ENCODE measurements at regions not wholly inside any gene's neighbourhood (a gene's known extent, or its start where the extent isn't known, plus 50 kb on each side); places are given as distances from the start of the nearest gene placed in this dataset.

- H3K4me3 Mint-ChIP-seq = no peak overlapping the region
- no peaks in the 10 kb centered on the region for H3K4me1 Mint-ChIP-seq (ENCODE audit: low read depth)
Observed at GRCh38 chr4:138734746-138735145, 280.8 kb upstream of the NOCT start.

GRCh38 chr4:138728566-138728965 is 287.0 kb upstream of the NOCT start:
- H3K4me3 Mint-ChIP-seq = no peak overlapping the region
- H3K27ac ChIP-seq (ENCODE audit: low read depth in 1 of 2, low read length in 2 of 2) = no peak overlapping the region
- H3K4me3 ChIP-seq (ENCODE audit: low read length) = no peak overlapping the region
- ATAC-seq (ENCODE audit: poor library complexity) (no peak), DNase-seq (no peak)
- POLR2A ChIA-PET = no interaction called here
- H3K36me3 ChIP-seq (ENCODE audit: insufficient read depth, low read length) = no peaks in the 10 kb centered on the region
- H3K27me3 Mint-ChIP-seq = peaks cover 20% of the 10 kb centered on the region
- no peaks in the 10 kb centered on the region for H3K4me1 Mint-ChIP-seq (ENCODE audit: low read depth)
- H3K36me3 Mint-ChIP-seq (ENCODE audit: low read depth) = no peaks in the 10 kb centered on the region
- H3K27me3 ChIP-seq (ENCODE audit: control insufficient read depth in 1 of 2, insufficient read depth in 2 of 2, low read length in 2 of 2) = no peaks in the 10 kb centered on the region
- no peaks in the 10 kb centered on the region for H3K4me1 ChIP-seq (ENCODE audit: insufficient read depth, low read length)
- CTCF ChIA-PET = no interaction called here
- H3K9me3 Mint-ChIP-seq = no peaks in the 10 kb centered on the region
- intact Hi-C loops (cut with DNase I, micrococcal nuclease) = no loop called here
- H3K9me3 ChIP-seq (ENCODE audit: control insufficient read depth in 1 of 2, insufficient read depth in 1 of 2, low read length in 2 of 2) = no peaks in the 10 kb centered on the region
- TF ChIP-seq CTCF (IDR thresholded peaks at IDR 0.05) = no peak
- H3K27ac Mint-ChIP-seq = no peak overlapping the region

More at GRCh38 chr4:138734746-138735145, 280.8 kb upstream of the NOCT start:
- TF ChIP-seq CTCF (IDR thresholded peaks at IDR 0.05) = no peak
- no peak overlapping the region for H3K27ac ChIP-seq (ENCODE audit: low read depth in 1 of 2, low read length in 2 of 2)
- peaks cover 0 to 5% of the 10 kb centered on the region in 2 experiments for H3K9me3 ChIP-seq (ENCODE audit: control insufficient read depth in 1 of 2, insufficient read depth in 1 of 2, low read length in 2 of 2)
- no peaks in the 10 kb centered on the region for H3K27me3 ChIP-seq (ENCODE audit: control insufficient read depth in 1 of 2, insufficient read depth in 2 of 2, low read length in 2 of 2)
- H3K4me3 ChIP-seq (ENCODE audit: low read length) = no peak overlapping the region
- POLR2A ChIA-PET = no interaction called here
- H3K36me3 ChIP-seq (ENCODE audit: insufficient read depth, low read length) = no peaks in the 10 kb centered on the region
- H3K27ac Mint-ChIP-seq = no peak overlapping the region
- no peak for ATAC-seq (ENCODE audit: poor library complexity)
- H3K27me3 Mint-ChIP-seq = peaks cover 8% of the 10 kb centered on the region
- DNase-seq = no peak
- no peaks in the 10 kb centered on the region for H3K4me1 ChIP-seq (ENCODE audit: insufficient read depth, low read length)
- no peaks in the 10 kb centered on the region for H3K36me3 Mint-ChIP-seq (ENCODE audit: low read depth)
- no peaks in the 10 kb centered on the region for H3K9me3 Mint-ChIP-seq
- CTCF ChIA-PET = no interaction called here
- intact Hi-C loops (cut with DNase I, micrococcal nuclease) = no loop called here

- Histone ChIP-seq H3K4me1 (ENCODE audit: insufficient read depth, low read length) (no peaks in the 10 kb centered on the region), H3K9me3 (ENCODE audit: control insufficient read depth in 1 of 2, insufficient read depth in 1 of 2, low read length in 2 of 2) (no peaks in the 10 kb centered on the region), H3K27ac (ENCODE audit: low read depth in 1 of 2, low read length in 2 of 2) (no peak overlapping the region), H3K4me3 (ENCODE audit: low read length) (no peak overlapping the region), H3K27me3 (ENCODE audit: control insufficient read depth in 1 of 2, insufficient read depth in 2 of 2, low read length in 2 of 2) (no peaks in the 10 kb centered on the region), H3K36me3 (ENCODE audit: insufficient read depth, low read length) (no peaks in the 10 kb centered on the region)
- ATAC-seq (ENCODE audit: poor library complexity) (no peak), DNase-seq (no peak)
- H3K36me3 Mint-ChIP-seq (ENCODE audit: low read depth) = no peaks in the 10 kb centered on the region
- no peaks in the 10 kb centered on the region for H3K9me3 Mint-ChIP-seq
- intact Hi-C loops (cut with DNase I, micrococcal nuclease) = no loop called here
- no peak overlapping the region for H3K27ac Mint-ChIP-seq
- ChIA-PET CTCF (no interaction called here), POLR2A (no interaction called here)
- TF ChIP-seq CTCF (IDR thresholded peaks at IDR 0.05) = no peak
- H3K27me3 Mint-ChIP-seq = peaks cover 20% of the 10 kb centered on the region
- H3K4me1 Mint-ChIP-seq (ENCODE audit: low read depth) = no peaks in the 10 kb centered on the region
- no peak overlapping the region for H3K4me3 Mint-ChIP-seq
Observed at GRCh38 chr4:138727731-138728130, 287.9 kb upstream of the NOCT start.

Data from CD4-positive, alpha-beta T cell (primary cell).